Sigmoid colon (tissue), 4 donors: ENCODE measurements at regions not wholly inside any gene's neighbourhood (a gene's known extent, or its start where the extent isn't known, plus 50 kb on each side); places are given as distances from the start of the nearest gene placed in this dataset.

Source experiments
- EP300 ChIP-seq, 4 donors: sonication (generic); formaldehyde crosslinking; IDR thresholded peaks; one replicate each; pipeline ENCODE4 v1.6.1; 2017; ENCODE audit warnings: antibody characterized with exemption in 4 of 4
- POLR2A ChIP-seq, 2 donors: fragments of 450-650 bp; IDR thresholded peaks; one replicate each; pipeline ENCODE4 v1.6.1; 2016; ENCODE audit warnings: antibody characterized with exemption in 2 of 2, mild to moderate bottlenecking in 2 of 2, moderate library complexity in 2 of 2
- POLR2AphosphoS5 ChIP-seq, 4 donors: sonication (generic); formaldehyde crosslinking; IDR thresholded peaks; one replicate each; pipeline ENCODE4 v1.6.1; 2017; ENCODE audit warnings: antibody characterized with exemption in 4 of 4
- TF ChIP-seq, protein P1 (sequence below), 4 experiments: fragments of 450-650 bp in 3 of 4; fragments of 200-600 bp in 1 of 4; IDR thresholded peaks; one replicate each; pipeline ENCODE4 v1.5.1; 2016 to 2019; ENCODE audit warnings: antibody characterized with exemption in 4 of 4, mild to moderate bottlenecking in 3 of 4, moderate library complexity in 2 of 4

DNA sequence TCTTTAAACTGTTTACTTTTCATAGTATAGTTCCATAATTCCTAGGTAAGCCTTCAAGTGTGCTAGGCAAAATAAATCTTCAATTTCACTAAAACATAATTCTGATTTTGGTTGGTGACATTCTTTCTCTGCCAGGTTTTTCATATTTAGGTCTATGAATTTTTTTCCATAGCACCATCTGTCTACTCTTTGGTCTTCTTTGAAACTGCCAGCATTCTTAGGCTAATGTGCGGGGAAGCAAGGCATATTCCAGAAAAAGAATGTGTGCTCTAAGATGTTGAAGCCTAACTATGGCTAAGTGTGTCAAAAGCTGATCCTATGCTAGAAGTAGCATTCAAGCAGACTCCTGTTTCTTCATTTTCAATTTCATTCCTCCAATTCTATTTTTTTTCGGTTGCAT, 213.9 kb upstream of the C11orf87 start:
- TF ChIP-seq POLR2AphosphoS5 (IDR thresholded peaks at IDR 0.05) (no peak), POLR2A (IDR thresholded peaks at IDR 0.05) (no peak), EP300 (IDR thresholded peaks at IDR 0.05) (no peak)
- TF ChIP-seq, protein P1, sequence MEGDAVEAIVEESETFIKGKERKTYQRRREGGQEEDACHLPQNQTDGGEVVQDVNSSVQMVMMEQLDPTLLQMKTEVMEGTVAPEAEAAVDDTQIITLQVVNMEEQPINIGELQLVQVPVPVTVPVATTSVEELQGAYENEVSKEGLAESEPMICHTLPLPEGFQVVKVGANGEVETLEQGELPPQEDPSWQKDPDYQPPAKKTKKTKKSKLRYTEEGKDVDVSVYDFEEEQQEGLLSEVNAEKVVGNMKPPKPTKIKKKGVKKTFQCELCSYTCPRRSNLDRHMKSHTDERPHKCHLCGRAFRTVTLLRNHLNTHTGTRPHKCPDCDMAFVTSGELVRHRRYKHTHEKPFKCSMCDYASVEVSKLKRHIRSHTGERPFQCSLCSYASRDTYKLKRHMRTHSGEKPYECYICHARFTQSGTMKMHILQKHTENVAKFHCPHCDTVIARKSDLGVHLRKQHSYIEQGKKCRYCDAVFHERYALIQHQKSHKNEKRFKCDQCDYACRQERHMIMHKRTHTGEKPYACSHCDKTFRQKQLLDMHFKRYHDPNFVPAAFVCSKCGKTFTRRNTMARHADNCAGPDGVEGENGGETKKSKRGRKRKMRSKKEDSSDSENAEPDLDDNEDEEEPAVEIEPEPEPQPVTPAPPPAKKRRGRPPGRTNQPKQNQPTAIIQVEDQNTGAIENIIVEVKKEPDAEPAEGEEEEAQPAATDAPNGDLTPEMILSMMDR (IDR thresholded peaks at IDR 0.05): no peak
